ENCODE measurements at regions not wholly inside any gene's neighbourhood (a gene's known extent, or its start where the extent isn't known, plus 50 kb on each side); places are given as distances from the start of the nearest gene placed in this dataset.

- TF ChIP-seq CTCF (IDR thresholded peaks at IDR 0.05; ENCODE audit: insufficient read depth, low read depth, low read length) = no peak
- no peak overlapping the region for H3K4me3 ChIP-seq (ENCODE audit: low read depth, low read length)
- DNase-seq (ENCODE audit: low read depth) = no peak
Observed at GRCh38 chr7:152905949-152906348, 146.4 kb downstream of the ACTR3B start.

GRCh38 chr7:152907042-152907761 lies 147.7 kb downstream of the ACTR3B start:
- H3K4me3 ChIP-seq (ENCODE audit: low read depth, low read length) = no peak overlapping the region
- DNase-seq (ENCODE audit: low read depth) = no peak
- TF ChIP-seq CTCF (IDR thresholded peaks at IDR 0.05; ENCODE audit: insufficient read depth, low read depth, low read length) = no peak

- no peak overlapping the region for H3K4me3 ChIP-seq (ENCODE audit: low read depth, low read length)
- DNase-seq (ENCODE audit: low read depth) = no peak
- TF ChIP-seq CTCF (IDR thresholded peaks at IDR 0.05; ENCODE audit: insufficient read depth, low read depth, low read length) = no peak
Observed at GRCh38 chr7:152909280-152909679, 149.7 kb downstream of the ACTR3B start.

GRCh38 chr7:152909683-152910544 lies 150.4 kb downstream of the ACTR3B start:
- DNase-seq (ENCODE audit: low read depth) = no peak
- TF ChIP-seq CTCF (IDR thresholded peaks at IDR 0.05; ENCODE audit: insufficient read depth, low read depth, low read length) = no peak
- no peak overlapping the region for H3K4me3 ChIP-seq (ENCODE audit: low read depth, low read length)

GRCh38 chr7:152910545-152911225 lies 151.1 kb downstream of the ACTR3B start:
- TF ChIP-seq CTCF (IDR thresholded peaks at IDR 0.05; ENCODE audit: insufficient read depth, low read depth, low read length) = no peak
- DNase-seq (ENCODE audit: low read depth) = no peak

GRCh38 chr7:152911226-152911560 lies 151.6 kb downstream of the ACTR3B start:
- no peak for TF ChIP-seq CTCF (IDR thresholded peaks at IDR 0.05; ENCODE audit: insufficient read depth, low read depth, low read length)
- DNase-seq (ENCODE audit: low read depth) = no peak
- H3K4me3 ChIP-seq (ENCODE audit: low read depth, low read length) = no peak overlapping the region

More at GRCh38 chr7:152910545-152911225, 151.1 kb downstream of the ACTR3B start:
- no peak overlapping the region for H3K4me3 ChIP-seq (ENCODE audit: low read depth, low read length)
